M059J (cell line): ENCODE measurements at regions not wholly inside any gene's neighbourhood (a gene's known extent, or its start where the extent isn't known, plus 50 kb on each side); places are given as distances from the start of the nearest gene placed in this dataset.
A peak's percentile ranks its signal among the peaks of the same experiment; 100 is the strongest.

Source experiments
- DNase-seq: peaks from one replicate; pipeline ENCODE4 v3.0.0-alpha.2; 2012; ENCODE audit warnings: low read depth

GRCh38 chr5:155193483-155194107 is 180.0 kb downstream of the KIF4B start:
- DNase-seq, result no peak

DNA sequence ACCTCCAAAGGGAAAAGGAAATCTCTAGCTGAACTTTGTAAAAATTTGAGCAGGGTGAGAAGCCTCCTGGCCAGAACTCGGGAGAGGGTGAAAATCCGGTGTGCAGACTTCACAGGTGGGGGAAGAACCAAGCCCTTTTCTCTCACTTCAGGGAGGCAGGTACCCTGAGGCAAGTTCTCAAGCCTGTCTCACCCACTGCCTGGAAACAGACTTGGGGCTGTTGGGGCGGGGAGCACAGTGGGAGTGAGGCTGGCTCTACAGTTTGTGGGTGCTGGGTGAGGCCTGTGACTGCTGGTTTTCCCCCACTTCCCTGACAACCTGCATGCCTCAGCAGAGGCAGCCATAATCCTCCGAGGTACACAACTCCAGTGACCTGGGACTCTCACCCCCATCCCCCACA is 187.1 kb downstream of the KIF4B start:
- DNase-seq, result no peak

DNA sequence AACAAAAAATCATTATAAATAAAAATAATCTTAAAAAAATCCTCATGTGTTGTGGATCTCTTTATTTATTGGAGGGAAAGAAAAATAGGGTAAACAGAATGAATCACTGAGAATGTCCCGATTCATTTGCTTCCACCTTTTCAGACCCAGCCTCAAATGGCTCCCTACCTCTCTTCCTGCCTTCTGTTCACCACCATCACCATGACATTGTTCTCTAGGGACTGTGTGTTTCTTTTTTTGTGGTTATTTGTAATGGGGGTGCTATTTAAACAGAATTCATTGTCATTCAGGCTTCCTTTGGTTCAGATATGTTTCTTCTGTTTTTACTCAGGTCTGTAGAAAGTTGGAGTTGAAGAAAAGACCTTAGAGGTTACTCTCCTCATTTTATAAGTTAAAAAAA is 198.2 kb downstream of the KIF4B start:
- no peak for DNase-seq

GRCh38 chr5:155222393-155222792 is 208.8 kb downstream of the KIF4B start:
- DNase-seq, result no peak

DNA sequence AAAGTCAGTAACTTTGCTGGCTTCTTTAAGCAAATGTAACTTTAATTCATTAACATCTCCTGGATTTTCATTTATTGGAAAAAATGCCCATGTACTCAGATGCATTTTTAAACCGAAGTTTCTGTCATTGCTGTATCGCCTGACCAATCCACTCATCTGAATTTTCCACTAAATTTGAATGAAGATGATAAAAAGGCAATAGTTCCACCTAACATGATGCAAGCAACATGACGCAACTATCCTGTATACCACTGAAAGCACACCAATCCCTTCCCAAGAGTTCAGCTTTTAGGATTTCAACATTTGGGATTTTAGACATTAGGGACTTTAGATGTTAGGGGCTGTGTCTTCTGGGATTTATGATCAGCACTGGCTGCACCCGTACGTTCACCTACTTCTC is 215.6 kb downstream of the KIF4B start:
- no peak for DNase-seq

DNA sequence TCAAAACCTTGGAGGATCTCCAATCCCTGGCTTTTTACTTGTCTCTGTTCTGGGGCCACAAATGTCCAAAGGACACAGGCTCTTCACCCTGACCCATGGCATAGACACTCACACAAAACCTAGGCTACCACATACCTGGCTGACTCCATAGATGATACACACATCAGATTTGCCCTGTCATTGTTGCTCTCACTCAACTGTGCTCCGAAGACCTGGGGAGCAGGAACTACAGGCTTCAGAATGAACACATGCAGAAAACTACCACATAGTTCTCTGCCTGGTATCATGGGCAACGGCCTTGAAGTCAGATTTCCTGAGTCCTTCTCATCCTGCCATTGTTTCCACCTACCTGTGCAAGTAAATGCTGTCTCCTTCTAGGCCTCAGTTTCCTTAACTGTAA is 226.2 kb downstream of the KIF4B start:
- no peak for DNase-seq

GRCh38 chr5:155250596-155250995 is 237.0 kb downstream of the KIF4B start:
- DNase-seq, result no peak

DNA sequence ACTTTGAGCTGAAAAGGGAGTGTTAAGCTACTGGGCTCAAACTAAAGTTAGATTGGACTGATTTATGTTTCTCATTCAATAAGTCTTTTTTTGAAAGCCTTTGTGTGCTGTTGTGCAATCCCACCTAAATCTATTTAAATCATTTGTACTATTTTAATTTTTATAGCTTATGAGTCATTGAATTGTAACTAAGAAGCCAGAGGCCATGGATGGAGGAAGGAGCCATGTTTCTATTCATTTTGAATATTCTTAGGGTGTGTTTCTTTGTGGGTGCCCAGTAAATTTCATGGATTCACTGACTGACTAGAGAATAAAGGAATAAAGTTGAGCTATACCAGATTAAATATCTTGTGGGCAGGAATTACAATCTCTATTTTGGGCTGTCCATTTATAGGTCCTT is 238.5 kb downstream of the KIF4B start:
- peak; percentile 18 for DNase-seq

DNA sequence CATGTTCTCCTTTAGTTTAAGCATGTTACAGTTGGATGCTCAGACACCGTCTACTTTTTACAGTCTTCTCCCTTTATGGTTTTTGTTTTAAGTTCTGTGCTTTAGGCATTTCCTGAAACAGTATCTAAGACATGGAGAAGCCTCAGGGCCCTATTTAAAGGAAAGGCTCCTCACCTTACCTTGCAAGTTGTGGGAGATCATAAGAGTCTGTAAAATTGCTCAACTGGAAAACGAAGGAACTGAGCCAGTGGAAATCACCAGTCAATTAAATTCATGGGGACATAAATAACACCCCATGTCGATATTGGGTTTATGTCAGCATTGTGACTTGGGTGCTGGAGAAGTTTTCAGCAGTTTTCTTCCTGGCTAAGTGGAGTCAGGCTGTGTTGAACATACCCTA is 239.2 kb downstream of the KIF4B start:
- no peak for DNase-seq

- DNase-seq, result peak; percentile 36
Observed at GRCh38 chr5:155254399-155254798, 240.8 kb downstream of the KIF4B start.

- DNase-seq, result no peak
Observed at GRCh38 chr5:155258161-155258560, 244.6 kb downstream of the KIF4B start.

DNA sequence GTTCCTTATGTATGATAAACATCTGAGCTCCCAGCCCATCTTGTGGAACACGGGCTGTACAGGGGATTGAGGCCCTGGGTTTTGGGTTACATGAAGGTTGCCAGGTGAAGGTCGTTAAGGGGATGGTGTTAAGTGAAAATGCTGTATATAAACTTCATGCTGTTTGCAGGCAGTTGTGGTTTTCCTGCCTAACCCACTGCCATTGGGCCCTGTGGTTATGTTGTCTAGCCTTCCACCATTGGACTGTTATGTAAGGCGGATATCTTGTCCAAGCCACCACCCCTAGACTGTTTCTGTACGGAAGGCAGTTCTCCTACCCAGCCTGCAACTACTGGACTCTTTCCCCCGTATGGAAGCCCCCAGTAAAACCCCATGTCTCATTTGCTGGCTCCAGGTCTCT is 246.1 kb downstream of the KIF4B start:
- no peak for DNase-seq

DNA sequence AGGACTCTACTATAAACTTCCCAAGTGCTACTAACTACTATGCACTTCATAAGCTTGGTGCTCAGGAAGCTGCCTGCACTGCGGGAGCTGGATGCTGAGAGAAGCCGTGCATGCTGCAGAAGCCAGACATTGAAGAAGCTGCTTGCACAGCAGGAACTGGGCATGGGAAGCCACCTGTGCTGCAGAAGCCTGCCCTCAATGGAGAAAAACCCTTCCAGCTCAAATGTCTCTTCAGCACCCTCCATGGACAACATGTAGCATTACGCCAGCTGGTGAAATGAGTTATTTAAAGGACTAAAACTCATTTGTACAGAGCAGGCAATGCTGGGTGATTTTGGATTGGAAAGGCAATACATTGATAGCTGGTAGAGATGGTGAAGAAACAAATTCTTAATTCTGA is 247.2 kb downstream of the KIF4B start:
- DNase-seq, result peak; percentile 9

DNA sequence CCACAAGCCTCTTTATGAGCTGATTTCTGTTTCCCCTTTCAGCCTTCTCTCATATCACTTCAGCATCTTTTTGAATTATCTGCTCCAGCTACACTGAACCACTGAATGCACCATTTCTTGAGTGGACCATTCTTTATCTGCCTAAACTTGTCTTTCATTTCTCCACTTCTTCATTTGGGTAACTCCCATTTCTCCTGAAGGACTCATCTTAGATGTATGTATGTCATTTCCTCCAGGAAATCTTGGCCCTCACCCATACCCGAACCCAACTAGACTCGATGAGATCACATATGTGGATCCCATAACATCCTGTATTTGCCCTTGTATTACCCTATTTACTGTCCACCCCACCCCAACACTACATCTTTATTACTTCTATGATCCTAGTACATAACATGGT is 249.8 kb downstream of the KIF4B start:
- DNase-seq, result no peak

DNA sequence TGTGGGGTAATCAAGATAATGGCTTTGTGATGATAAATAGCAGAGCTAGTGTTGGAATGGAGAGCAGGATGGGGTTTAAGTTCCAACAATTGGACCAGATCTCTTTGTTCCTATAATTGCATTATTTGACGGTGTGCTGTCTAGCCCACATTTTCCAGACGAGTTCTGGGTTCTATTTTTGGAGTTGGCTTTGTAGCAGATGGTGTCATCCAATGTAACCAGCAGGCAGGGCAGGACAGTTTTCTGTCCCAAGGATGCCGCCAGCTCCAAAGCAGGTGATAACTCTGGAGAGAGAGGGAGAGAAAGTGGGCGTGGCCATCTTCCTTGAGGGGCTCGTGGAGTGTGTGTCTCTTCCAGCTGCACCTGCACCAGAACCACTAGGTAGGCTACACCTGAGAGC is 251.3 kb downstream of the KIF4B start:
- DNase-seq, result no peak

DNA sequence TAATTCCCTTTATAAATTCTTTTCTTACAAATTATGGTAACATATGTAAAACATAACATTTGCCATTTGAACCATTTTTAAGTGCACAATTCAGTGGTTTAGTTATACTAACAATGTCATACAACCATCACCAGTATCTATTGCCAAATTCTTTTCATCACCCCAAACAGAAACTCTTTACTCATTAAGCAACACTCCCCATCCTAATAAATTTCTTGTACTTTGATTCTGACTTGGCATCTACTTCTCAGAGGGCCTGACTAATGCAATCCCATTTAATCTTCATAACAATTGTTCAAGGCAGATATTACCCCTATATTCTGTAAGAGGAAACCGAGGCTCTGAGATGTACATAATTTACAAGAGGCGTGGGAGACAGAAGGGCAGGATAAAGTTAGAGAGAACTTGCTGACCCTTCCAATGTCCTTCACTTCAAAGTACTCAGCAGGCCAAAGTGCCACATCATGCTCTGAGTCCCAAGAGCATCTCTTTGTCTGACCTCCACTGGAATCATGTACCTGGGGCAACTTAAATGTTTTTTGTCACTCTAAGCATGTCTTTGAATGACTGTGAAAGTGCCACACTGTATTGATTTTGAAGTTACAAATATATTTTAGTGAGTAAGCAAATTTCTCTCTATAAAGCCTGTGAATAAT is 255.3 kb downstream of the KIF4B start:
- no peak for DNase-seq

GRCh38 chr5:155270725-155271124 is 257.2 kb downstream of the KIF4B start:
- DNase-seq, result no peak

DNA sequence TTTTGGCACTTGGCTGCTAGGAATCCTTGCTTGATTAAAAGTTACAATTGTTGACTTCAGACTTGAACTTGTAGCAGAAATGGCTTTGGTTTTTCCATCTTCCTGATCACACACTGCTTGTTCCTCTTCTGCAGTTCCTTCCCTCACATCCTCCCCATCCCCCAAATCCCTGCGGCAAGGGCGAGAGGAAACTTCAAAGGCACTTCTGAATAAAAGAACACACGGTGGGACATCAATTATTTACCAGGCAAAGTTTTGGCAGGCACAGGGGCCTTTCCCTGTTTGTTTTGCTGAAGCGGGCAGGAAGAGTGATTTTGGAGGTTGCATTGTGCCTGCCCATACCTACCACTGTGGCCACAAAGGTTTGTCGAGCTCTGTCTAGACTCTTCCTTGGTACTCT is 260.9 kb downstream of the KIF4B start:
- no peak for DNase-seq

GRCh38 chr5:155275222-155275621 is 261.7 kb downstream of the KIF4B start:
- no peak for DNase-seq

DNA sequence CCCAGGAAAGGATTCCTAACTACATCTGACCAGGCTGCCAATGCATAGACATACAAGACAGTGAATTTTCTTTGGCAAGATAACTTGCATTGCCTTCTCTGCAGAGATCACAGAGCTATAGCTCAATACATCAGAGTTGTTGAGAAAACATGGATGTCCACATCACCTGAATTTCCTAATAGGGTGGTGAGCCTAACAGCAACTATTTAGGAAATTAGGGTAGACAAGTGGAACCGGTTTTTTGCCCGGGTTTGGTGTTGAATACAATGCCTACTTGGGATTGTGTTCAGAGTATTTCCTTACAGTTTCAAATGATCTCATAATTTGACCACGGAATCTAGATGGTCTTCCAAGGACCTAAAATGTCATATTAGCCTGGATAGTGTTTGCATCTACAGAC is 262.7 kb downstream of the KIF4B start:
- DNase-seq, result no peak

GRCh38 chr5:155278532-155278931 is 265.0 kb downstream of the KIF4B start:
- DNase-seq, result no peak

DNA sequence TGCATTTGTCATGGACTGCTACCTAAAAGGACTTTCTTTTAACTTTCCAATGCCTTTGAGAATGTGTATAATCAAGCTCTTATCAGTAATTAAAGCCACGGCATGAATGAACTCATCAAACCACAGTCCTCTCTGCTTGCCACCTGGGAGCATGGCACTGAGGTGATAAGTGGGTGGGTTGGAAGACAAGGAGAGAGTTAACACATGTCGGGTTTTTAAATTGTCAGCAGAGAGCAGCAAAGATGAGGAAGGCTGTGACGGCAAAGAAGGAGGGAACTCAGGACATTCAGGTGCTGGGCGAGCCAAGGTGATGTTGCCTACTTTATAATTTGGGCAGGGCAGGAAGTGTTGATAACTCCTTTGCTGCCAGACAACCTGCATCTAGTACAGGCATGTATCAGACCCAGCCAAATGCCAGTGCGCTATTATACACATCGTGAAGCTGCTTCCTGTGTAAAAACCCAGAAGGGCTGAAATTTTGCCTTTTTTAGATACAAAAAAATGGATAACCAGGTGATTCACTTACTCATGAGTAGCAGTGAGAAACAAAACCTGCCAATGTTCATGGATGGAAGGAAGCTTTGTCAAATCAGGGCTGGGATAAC is 269.1 kb downstream of the KIF4B start:
- DNase-seq, result no peak

- DNase-seq, result no peak
Observed at GRCh38 chr5:155285706-155286105, 272.2 kb downstream of the KIF4B start.

GRCh38 chr5:155290937-155291336 is 277.4 kb downstream of the KIF4B start:
- no peak for DNase-seq
